ENCODE measurements at regions not wholly inside any gene's neighbourhood (a gene's known extent, or its start where the extent isn't known, plus 50 kb on each side); places are given as distances from the start of the nearest gene placed in this dataset.

- BruUV-seq (replicated peaks) = no TSS peak
- POLR2A ChIA-PET = no interaction called here
- TF ChIP-seq EZH2phosphoT487 (IDR thresholded peaks at IDR 0.05; ENCODE audit: borderline replicate concordance, low read depth, low read length) = no peak
- TF ChIP-seq CTCF (conservative IDR thresholded peaks at IDR 0.05; ENCODE audit: low read length) = no peak
- Histone ChIP-seq H3K9me2 (ENCODE audit: insufficient read depth, low read length) (no peaks in the 10 kb centered on the region), H3K9me3 (ENCODE audit: low read length) (no peaks in the 10 kb centered on the region), H2AFZ (ENCODE audit: low read length) (no peak overlapping the region), H3K36me3 (ENCODE audit: insufficient read depth, low read length) (no peaks in the 10 kb centered on the region), H3K4me3 (ENCODE audit: low read depth, low read length, poor library complexity, severe bottlenecking) (no peak overlapping the region), H3K79me2 (ENCODE audit: insufficient read depth, low read depth, low read length) (no peaks in the 10 kb centered on the region), H3K27ac (ENCODE audit: low read depth, low read length, poor library complexity, severe bottlenecking) (no peak overlapping the region), H3K4me2 (ENCODE audit: low read length) (no peak overlapping the region), H4K20me1 (ENCODE audit: insufficient read depth, low read length) (no peaks in the 10 kb centered on the region), H3K4me1 (ENCODE audit: insufficient read depth, low read length, poor library complexity, severe bottlenecking) (no peaks in the 10 kb centered on the region)
- intact Hi-C loops (cut with micrococcal nuclease; ENCODE audit: unreplicated experiment) = no loop called here
- CTCF ChIA-PET (ENCODE audit: unreplicated experiment) = no interaction called here
- no peak for DNase-seq (ENCODE audit: low spot score)
These were observed 911.1 kb upstream of the MAN1A1 start for GRCh38 chr6:120260636-120261035.

GRCh38 chr6:120254651-120255050 is 905.1 kb upstream of the MAN1A1 start:
- Histone ChIP-seq H3K4me3 (ENCODE audit: low read depth, low read length, poor library complexity, severe bottlenecking) (no peak overlapping the region), H3K79me2 (ENCODE audit: insufficient read depth, low read depth, low read length) (no peaks in the 10 kb centered on the region), H3K9me2 (ENCODE audit: insufficient read depth, low read length) (no peaks in the 10 kb centered on the region), H3K36me3 (ENCODE audit: insufficient read depth, low read length) (no peaks in the 10 kb centered on the region), H2AFZ (ENCODE audit: low read length) (no peak overlapping the region), H3K4me2 (ENCODE audit: low read length) (no peak overlapping the region), H3K27ac (ENCODE audit: low read depth, low read length, poor library complexity, severe bottlenecking) (no peak overlapping the region), H3K9me3 (ENCODE audit: low read length) (no peaks in the 10 kb centered on the region), H3K4me1 (ENCODE audit: insufficient read depth, low read length, poor library complexity, severe bottlenecking) (no peaks in the 10 kb centered on the region), H4K20me1 (ENCODE audit: insufficient read depth, low read length) (no peaks in the 10 kb centered on the region)
- BruUV-seq (replicated peaks) = no TSS peak
- TF ChIP-seq EZH2phosphoT487 (IDR thresholded peaks at IDR 0.05; ENCODE audit: borderline replicate concordance, low read depth, low read length) (no peak), CTCF (conservative IDR thresholded peaks at IDR 0.05; ENCODE audit: low read length) (no peak)
- DNase-seq (ENCODE audit: low spot score) = no peak
- intact Hi-C loops (cut with micrococcal nuclease; ENCODE audit: unreplicated experiment) = no loop called here
- ChIA-PET POLR2A (interaction anchor here (0.6 kb wide), 1 partner anchor 1417 kb away, joined by 3 read pairs; no protein-coding TSS in a partner anchor), CTCF (ENCODE audit: unreplicated experiment) (no interaction called here)

- Histone ChIP-seq H4K20me1 (ENCODE audit: insufficient read depth, low read length) (no peaks in the 10 kb centered on the region), H3K36me3 (ENCODE audit: insufficient read depth, low read length) (no peaks in the 10 kb centered on the region), H3K4me3 (ENCODE audit: low read depth, low read length, poor library complexity, severe bottlenecking) (no peak overlapping the region), H3K4me1 (ENCODE audit: insufficient read depth, low read length, poor library complexity, severe bottlenecking) (no peaks in the 10 kb centered on the region), H3K27ac (ENCODE audit: low read depth, low read length, poor library complexity, severe bottlenecking) (no peak overlapping the region), H3K9me2 (ENCODE audit: insufficient read depth, low read length) (no peaks in the 10 kb centered on the region), H3K79me2 (ENCODE audit: insufficient read depth, low read depth, low read length) (no peaks in the 10 kb centered on the region), H2AFZ (ENCODE audit: low read length) (no peak overlapping the region), H3K4me2 (ENCODE audit: low read length) (no peak overlapping the region), H3K9me3 (ENCODE audit: low read length) (no peaks in the 10 kb centered on the region)
- BruUV-seq (replicated peaks) = no TSS peak
- CTCF ChIA-PET (ENCODE audit: unreplicated experiment) = no interaction called here
- no peak for DNase-seq (ENCODE audit: low spot score)
- intact Hi-C loops (cut with micrococcal nuclease; ENCODE audit: unreplicated experiment) = no loop called here
- TF ChIP-seq CTCF (conservative IDR thresholded peaks at IDR 0.05; ENCODE audit: low read length) (no peak), EZH2phosphoT487 (IDR thresholded peaks at IDR 0.05; ENCODE audit: borderline replicate concordance, low read depth, low read length) (no peak)
- POLR2A ChIA-PET = no interaction called here
These were observed 898.9 kb upstream of the MAN1A1 start for GRCh38 chr6:120248451-120248850.
